T-helper 17 cell (primary cell): ENCODE measurements at regions not wholly inside any gene's neighbourhood (a gene's known extent, or its start where the extent isn't known, plus 50 kb on each side); places are given as distances from the start of the nearest gene placed in this dataset.

Source experiments
- ATAC-seq: fragments of 150-1000 bp; cut with Tn5 transposase; 2 replicates; pipeline ENCODE4 v1.10.0; 2021; ENCODE audit warnings: mild to moderate bottlenecking, moderate library complexity
- DNase-seq, 3 donors: peaks; one replicate each; pipeline versions ENCODE4 v3.0.0 to v3.0.0-alpha.2; 2020 to 2021
- H3K9me3 ChIP-seq: one replicate; pipeline ENCODE4 v1.7.0; 2013; ENCODE audit warnings: low read length, mild to moderate bottlenecking; ENCODE audit not compliant: control insufficient read depth, poor library complexity, severe bottlenecking
- H3K27ac Mint-ChIP-seq: one replicate; pipeline ENCODE4 v1.8.0; 2022; ENCODE audit warnings: mild to moderate bottlenecking, moderate library complexity, mixed read lengths
- H3K27me3 Mint-ChIP-seq: one replicate; pipeline ENCODE4 v1.8.0; 2022; ENCODE audit warnings: mixed read lengths
- H3K36me3 Mint-ChIP-seq: one replicate; pipeline ENCODE4 v1.8.0; 2022; ENCODE audit warnings: low read depth, mixed read lengths
- H3K4me1 Mint-ChIP-seq: one replicate; pipeline ENCODE4 v1.8.0; 2022; ENCODE audit warnings: mild to moderate bottlenecking, mixed read lengths
- H3K4me3 Mint-ChIP-seq: one replicate; pipeline ENCODE4 v1.8.0; 2022; ENCODE audit warnings: mild to moderate bottlenecking, moderate library complexity, mixed read lengths

GRCh38 chr20:11780765-11781369 is 136.8 kb upstream of the BTBD3 start:
- ATAC-seq (no peak), DNase-seq (no peak)
- H3K4me1 Mint-ChIP-seq = no peaks in the 10 kb centered on the region
- H3K27me3 Mint-ChIP-seq = no peaks in the 10 kb centered on the region
- H3K36me3 Mint-ChIP-seq = no peaks in the 10 kb centered on the region
- H3K27ac Mint-ChIP-seq = no peak overlapping the region
- H3K4me3 Mint-ChIP-seq = no peak overlapping the region
- no peaks in the 10 kb centered on the region for H3K9me3 ChIP-seq

- no peaks in the 10 kb centered on the region for H3K9me3 ChIP-seq
- Mint-ChIP-seq H3K4me1 (no peaks in the 10 kb centered on the region), H3K36me3 (no peaks in the 10 kb centered on the region), H3K27ac (no peak overlapping the region), H3K27me3 (no peaks in the 10 kb centered on the region), H3K4me3 (no peak overlapping the region)
- no peak for DNase-seq
- ATAC-seq = no peak
Observed at GRCh38 chr20:11783102-11783850, 134.4 kb upstream of the BTBD3 start.

GRCh38 chr20:11785885-11786507 is 131.7 kb upstream of the BTBD3 start:
- no peak overlapping the region for H3K4me3 Mint-ChIP-seq
- no peaks in the 10 kb centered on the region for H3K9me3 ChIP-seq
- ATAC-seq (no peak), DNase-seq (no peak)
- H3K36me3 Mint-ChIP-seq = no peaks in the 10 kb centered on the region
- H3K4me1 Mint-ChIP-seq = no peaks in the 10 kb centered on the region
- H3K27ac Mint-ChIP-seq = no peak overlapping the region
- H3K27me3 Mint-ChIP-seq = no peaks in the 10 kb centered on the region

- Mint-ChIP-seq H3K36me3 (no peaks in the 10 kb centered on the region), H3K4me3 (no peak overlapping the region), H3K27me3 (no peaks in the 10 kb centered on the region), H3K27ac (no peak overlapping the region), H3K4me1 (no peaks in the 10 kb centered on the region)
- no peaks in the 10 kb centered on the region for H3K9me3 ChIP-seq
- no peak for DNase-seq
- no peak for ATAC-seq
Observed at GRCh38 chr20:11790046-11790445, 127.6 kb upstream of the BTBD3 start.

- ATAC-seq (no peak), DNase-seq (no peak)
- Mint-ChIP-seq H3K27ac (no peak overlapping the region), H3K27me3 (no peaks in the 10 kb centered on the region), H3K36me3 (no peaks in the 10 kb centered on the region), H3K4me1 (no peaks in the 10 kb centered on the region), H3K4me3 (no peak overlapping the region)
- H3K9me3 ChIP-seq = peaks cover 4% of the 10 kb centered on the region
Observed at GRCh38 chr20:11791316-11791715, 126.4 kb upstream of the BTBD3 start.

GRCh38 chr20:11791835-11792567 is 125.7 kb upstream of the BTBD3 start:
- H3K27me3 Mint-ChIP-seq = no peaks in the 10 kb centered on the region
- H3K27ac Mint-ChIP-seq = no peak overlapping the region
- H3K4me1 Mint-ChIP-seq = no peaks in the 10 kb centered on the region
- DNase-seq (no peak), ATAC-seq (no peak)
- H3K4me3 Mint-ChIP-seq = no peak overlapping the region
- no peaks in the 10 kb centered on the region for H3K36me3 Mint-ChIP-seq
- H3K9me3 ChIP-seq = peaks cover 4% of the 10 kb centered on the region

GRCh38 chr20:11792568-11792953 is 125.1 kb upstream of the BTBD3 start:
- Mint-ChIP-seq H3K27me3 (no peaks in the 10 kb centered on the region), H3K36me3 (no peaks in the 10 kb centered on the region), H3K4me1 (no peaks in the 10 kb centered on the region), H3K4me3 (no peak overlapping the region), H3K27ac (no peak overlapping the region)
- H3K9me3 ChIP-seq = peaks cover 4% of the 10 kb centered on the region
- DNase-seq (no peak), ATAC-seq (no peak)

GRCh38 chr20:11794525-11794924 is 123.2 kb upstream of the BTBD3 start:
- Mint-ChIP-seq H3K36me3 (no peaks in the 10 kb centered on the region), H3K4me1 (no peaks in the 10 kb centered on the region), H3K4me3 (no peak overlapping the region), H3K27ac (no peak overlapping the region), H3K27me3 (no peaks in the 10 kb centered on the region)
- H3K9me3 ChIP-seq = peaks cover 4% of the 10 kb centered on the region
- DNase-seq (no peak), ATAC-seq (no peak)

- Mint-ChIP-seq H3K27ac (no peak overlapping the region), H3K4me3 (no peak overlapping the region), H3K36me3 (no peaks in the 10 kb centered on the region)
Observed at GRCh38 chr20:11795071-11795615, 122.5 kb upstream of the BTBD3 start.

GRCh38 chr20:11796026-11796425 is 121.7 kb upstream of the BTBD3 start:
- H3K4me1 Mint-ChIP-seq = no peaks in the 10 kb centered on the region
- H3K4me3 Mint-ChIP-seq = no peak overlapping the region
- ATAC-seq (no peak), DNase-seq (no peak)
- H3K9me3 ChIP-seq = peaks cover 4% of the 10 kb centered on the region
- no peaks in the 10 kb centered on the region for H3K36me3 Mint-ChIP-seq
- no peak overlapping the region for H3K27ac Mint-ChIP-seq
- no peaks in the 10 kb centered on the region for H3K27me3 Mint-ChIP-seq

More at GRCh38 chr20:11795071-11795615, 122.5 kb upstream of the BTBD3 start:
- no peaks in the 10 kb centered on the region for H3K27me3 Mint-ChIP-seq
- no peak for DNase-seq
- peaks cover 4% of the 10 kb centered on the region for H3K9me3 ChIP-seq
- ATAC-seq = no peak
- H3K4me1 Mint-ChIP-seq = no peaks in the 10 kb centered on the region

GRCh38 chr20:11797156-11797555 is 120.5 kb upstream of the BTBD3 start:
- Mint-ChIP-seq H3K27ac (no peak overlapping the region), H3K27me3 (no peaks in the 10 kb centered on the region), H3K4me1 (no peaks in the 10 kb centered on the region), H3K4me3 (no peak overlapping the region), H3K36me3 (no peaks in the 10 kb centered on the region)
- DNase-seq (no peak), ATAC-seq (no peak)
- peaks cover 4% of the 10 kb centered on the region for H3K9me3 ChIP-seq

- DNase-seq = no peak
- no peaks in the 10 kb centered on the region for H3K36me3 Mint-ChIP-seq
- no peaks in the 10 kb centered on the region for H3K4me1 Mint-ChIP-seq
- peaks cover 4% of the 10 kb centered on the region for H3K9me3 ChIP-seq
- no peaks in the 10 kb centered on the region for H3K27me3 Mint-ChIP-seq
- H3K4me3 Mint-ChIP-seq = no peak overlapping the region
- ATAC-seq = no peak
- no peak overlapping the region for H3K27ac Mint-ChIP-seq
Observed at GRCh38 chr20:11799281-11799684, 118.4 kb upstream of the BTBD3 start.
